NCI-H1417 treated with DMSO at 0.1 percent for 48 hours (cell line): ENCODE measurements at regions not wholly inside any gene's neighbourhood (a gene's known extent, or its start where the extent isn't known, plus 50 kb on each side); places are given as distances from the start of the nearest gene placed in this dataset.

Source experiments
- DNase-seq: peaks from one replicate; lab custom pipeline; 2025; lab: John Stamatoyannopoulos, UW

DNA sequence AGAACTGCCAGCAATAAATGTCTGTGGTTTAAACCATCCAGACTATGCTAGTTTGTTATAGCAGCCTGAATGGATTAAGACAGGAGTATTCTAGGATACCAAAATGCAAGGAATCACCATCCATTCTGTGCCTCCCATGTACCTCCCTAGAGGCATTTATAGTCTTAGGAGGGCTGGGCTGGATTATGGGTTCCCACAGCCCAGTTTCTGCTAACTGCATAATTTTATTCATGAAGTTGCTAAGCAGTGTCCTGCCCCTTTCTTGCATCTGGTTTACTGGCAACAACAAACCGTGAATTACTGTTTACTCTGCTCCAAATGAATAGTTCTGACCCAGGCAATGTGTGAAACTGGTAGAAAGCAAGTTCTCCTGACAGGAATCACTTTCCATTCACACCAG is 67.1 kb upstream of the PRKX start:
- no peak for DNase-seq

DNA sequence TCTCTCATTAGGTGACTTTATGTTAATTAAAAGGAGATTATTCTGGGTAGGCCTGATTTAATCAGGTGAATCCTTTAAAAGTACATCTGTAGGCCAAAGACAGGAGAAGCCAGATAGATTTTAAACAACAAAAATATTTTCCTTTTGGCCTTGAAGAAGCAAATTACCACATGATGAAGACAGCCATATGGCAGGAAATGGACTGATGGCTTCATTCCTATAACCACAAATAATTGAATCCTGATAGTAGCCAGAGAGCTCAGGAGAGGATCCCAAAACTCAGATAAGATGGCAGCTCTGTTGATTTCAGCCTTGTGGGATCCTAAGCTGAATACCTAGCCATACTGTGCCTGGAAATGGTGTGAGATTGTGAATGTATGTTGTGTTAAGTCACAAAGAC is 66.1 kb upstream of the PRKX start:
- DNase-seq: no peak

DNA sequence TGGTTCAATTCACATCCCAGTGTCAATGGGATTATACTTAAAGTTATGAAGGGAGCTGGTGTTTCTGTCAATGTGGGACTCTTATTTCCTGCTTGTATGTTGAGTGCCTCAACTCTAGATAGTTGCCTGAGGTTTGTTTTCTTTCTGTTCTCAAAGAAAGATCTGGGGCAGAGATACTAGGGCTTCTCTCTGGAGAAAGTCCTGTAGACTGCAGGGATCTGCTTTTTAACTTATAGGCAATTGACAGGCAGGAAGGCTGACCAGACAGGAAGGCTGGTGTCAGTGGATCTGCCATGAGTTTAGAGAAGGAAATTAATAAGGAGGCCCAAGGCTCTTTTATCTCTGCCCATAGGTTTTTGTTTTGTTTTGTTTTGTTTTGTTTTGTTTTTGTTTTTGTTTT is 64.0 kb upstream of the PRKX start:
- DNase-seq: no peak

DNA sequence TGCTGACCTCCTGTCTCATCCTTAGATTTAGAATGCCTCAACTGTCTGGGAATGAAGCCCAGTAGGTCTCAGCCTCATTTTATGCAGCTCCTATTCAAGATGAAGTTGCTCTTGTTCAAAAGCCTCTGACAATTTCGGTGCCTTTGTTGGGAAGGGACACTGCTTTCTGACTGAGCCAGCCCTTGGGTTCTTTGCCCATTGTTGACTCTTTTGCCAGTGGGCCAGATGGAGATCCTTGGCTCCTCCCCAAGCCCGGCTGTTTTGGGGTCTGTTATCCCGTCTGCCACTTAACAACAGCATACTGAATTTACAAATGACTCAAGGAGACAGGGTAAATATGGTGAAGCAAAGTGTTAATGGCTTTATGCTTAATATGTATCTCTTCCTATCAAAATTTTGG is 58.3 kb upstream of the PRKX start:
- DNase-seq: no peak

GRCh38 chrX:3768881-3769280 is 55.4 kb upstream of the PRKX start:
- no peak for DNase-seq
